OCI-LY1 (cell line): ENCODE measurements at regions not wholly inside any gene's neighbourhood (a gene's known extent, or its start where the extent isn't known, plus 50 kb on each side); places are given as distances from the start of the nearest gene placed in this dataset.

Experiments
- H2AFZ ChIP-seq: fragments of 200-600 bp; sonication (generic), shearing (Covaris generic); 2 replicates; pipeline ENCODE4 v1.6.0; 2014; ENCODE audit warnings: antibody characterized with exemption, mild to moderate bottlenecking, low read length
- H3F3A ChIP-seq: fragments of 200-600 bp; sonication (generic), shearing (Covaris generic); 2 replicates; pipeline ENCODE4 v1.6.0; 2014; ENCODE audit warnings: mild to moderate bottlenecking, antibody characterized with exemption, low read length, moderate library complexity; ENCODE audit not compliant: insufficient read depth
- H3K27ac ChIP-seq: fragments of 200-600 bp; sonication (generic); 2 replicates; pipeline ENCODE4 v1.5.1; 2014; ENCODE audit warnings: low read length, mixed run types, mild to moderate bottlenecking, low read depth; ENCODE audit not compliant: poor library complexity, severe bottlenecking
- H3K27me3 ChIP-seq: fragments of 200-600 bp; sonication (generic); 2 replicates; pipeline ENCODE4 v1.6.0; 2014; ENCODE audit warnings: antibody characterized with exemption, mild to moderate bottlenecking, low read length, moderate library complexity; ENCODE audit not compliant: insufficient read depth
- H3K36me3 ChIP-seq: fragments of 200-600 bp; sonication (generic); 2 replicates; pipeline ENCODE4 v1.6.1; 2014; ENCODE audit warnings: mild to moderate bottlenecking, antibody characterized with exemption, low read length, moderate library complexity, mixed read lengths; ENCODE audit not compliant: insufficient read depth
- H3K4me1 ChIP-seq: fragments of 200-600 bp; sonication (generic); 2 replicates; pipeline ENCODE4 v1.5.1; 2014; ENCODE audit warnings: mild to moderate bottlenecking, low read length, moderate library complexity; ENCODE audit not compliant: insufficient read depth, severe bottlenecking
- H3K4me2 ChIP-seq: fragments of 200-600 bp; sonication (generic), shearing (Covaris generic); 2 replicates; pipeline ENCODE4 v1.6.1; 2014; ENCODE audit warnings: low read length
- H3K4me3 ChIP-seq: fragments of 200-600 bp; sonication (generic); 2 replicates; pipeline ENCODE4 v1.5.1; 2014; ENCODE audit warnings: low read length, low read depth, mild to moderate bottlenecking, mixed read lengths; ENCODE audit not compliant: poor library complexity, severe bottlenecking
- H3K79me2 ChIP-seq: fragments of 200-600 bp; shearing (Covaris generic); 2 replicates; pipeline ENCODE4 v1.6.1; 2016; ENCODE audit warnings: mixed run types, low read length, mixed read lengths; ENCODE audit not compliant: insufficient read depth
- H3K9ac ChIP-seq: fragments of 200-600 bp; sonication (generic), shearing (Covaris generic); 2 replicates; pipeline ENCODE4 v1.6.1; 2014; ENCODE audit warnings: mild to moderate bottlenecking, low read length, mixed read lengths
- H3K9me2 ChIP-seq: fragments of 200-600 bp; sonication (generic), shearing (Covaris generic); 2 replicates; pipeline ENCODE4 v1.6.1; 2014; ENCODE audit warnings: low read depth, mild to moderate bottlenecking, low read length, mixed read lengths
- H3K9me3 ChIP-seq: fragments of 200-600 bp; shearing (Covaris generic); 2 replicates; pipeline ENCODE4 v1.6.1; 2014; ENCODE audit warnings: low read length, mixed read lengths
- H4K20me1 ChIP-seq: fragments of 200-600 bp; sonication (generic), shearing (Covaris generic); 2 replicates; pipeline ENCODE4 v1.6.0; 2016; ENCODE audit warnings: mild to moderate bottlenecking, low read length; ENCODE audit not compliant: insufficient read depth
- CTCF ChIP-seq: fragments of 200-600 bp; sonication (generic), shearing (Covaris generic); IDR thresholded peaks from 2 replicates; pipeline ENCODE4 v1.5.1; 2017; ENCODE audit warnings: mild to moderate bottlenecking, antibody characterized with exemption, low read length, moderate library complexity, mixed read lengths
- EZH2 ChIP-seq: fragments of 200-600 bp; sonication (generic), shearing (Covaris generic); IDR thresholded peaks from 2 replicates; pipeline ENCODE4 v1.8.0; 2017; ENCODE audit warnings: borderline replicate concordance, mixed run types, mild to moderate bottlenecking, antibody characterized with exemption, low read length, moderate library complexity, mixed read lengths

GRCh38 chr2:39504790-39505335, 67.8 kb upstream of the MAP4K3 start:
- H3K9me3 ChIP-seq = no peaks in the 10 kb centered on the region; the same call in 1 of the 2 replicates
- H3F3A ChIP-seq = no peaks in the 10 kb centered on the region
- H3K4me3 ChIP-seq = no peak overlapping the region
- H3K36me3 ChIP-seq = no peaks in the 10 kb centered on the region
- no peaks in the 10 kb centered on the region for H4K20me1 ChIP-seq
- TF ChIP-seq EZH2 (no peak), CTCF (no peak)
- no peak overlapping the region for H3K9ac ChIP-seq
- H3K9me2 ChIP-seq = no peaks in the 10 kb centered on the region
- H3K4me2 ChIP-seq = no peak overlapping the region
- H3K79me2 ChIP-seq = no peaks in the 10 kb centered on the region
- no peak overlapping the region for H2AFZ ChIP-seq
- H3K27ac ChIP-seq = no peak overlapping the region
- H3K27me3 ChIP-seq = no peaks in the 10 kb centered on the region; the same call in 1 of the 2 replicates
- peaks cover 9% of the 10 kb centered on the region for H3K4me1 ChIP-seq

GRCh38 chr2:39506215-39506614, 69.1 kb upstream of the MAP4K3 start:
- H4K20me1 ChIP-seq = no peaks in the 10 kb centered on the region
- H3K4me2 ChIP-seq = no peak overlapping the region
- H3K79me2 ChIP-seq = no peaks in the 10 kb centered on the region
- TF ChIP-seq CTCF = no peak
- TF ChIP-seq EZH2 = no peak
- H3K36me3 ChIP-seq = no peaks in the 10 kb centered on the region
- H2AFZ ChIP-seq = no peak overlapping the region
- H3F3A ChIP-seq = no peaks in the 10 kb centered on the region
- no peaks in the 10 kb centered on the region; the same call in 1 of the 2 replicates for H3K27me3 ChIP-seq
- no peak overlapping the region for H3K9ac ChIP-seq
- H3K9me2 ChIP-seq = no peaks in the 10 kb centered on the region
- no peaks in the 10 kb centered on the region for H3K9me3 ChIP-seq
- no peak overlapping the region for H3K4me3 ChIP-seq
- no peak overlapping the region for H3K27ac ChIP-seq
- H3K4me1 ChIP-seq = peaks cover 9% of the 10 kb centered on the region

GRCh38 chr2:39508198-39508597, 71.1 kb upstream of the MAP4K3 start:
- Histone ChIP-seq H3K4me2 (no peak overlapping the region), H3K36me3 (no peaks in the 10 kb centered on the region), H3F3A (no peaks in the 10 kb centered on the region), H3K4me3 (no peak overlapping the region), H3K27me3 (no peaks in the 10 kb centered on the region), H3K79me2 (no peaks in the 10 kb centered on the region), H3K27ac (no peak overlapping the region), H3K9me2 (no peaks in the 10 kb centered on the region), H2AFZ (no peak overlapping the region), H3K9ac (no peak overlapping the region), H3K9me3 (no peaks in the 10 kb centered on the region), H4K20me1 (no peaks in the 10 kb centered on the region), H3K4me1 (peaks cover 9% of the 10 kb centered on the region)
- no peak for TF ChIP-seq CTCF
- no peak for TF ChIP-seq EZH2
